GM18519 (cell line): ENCODE measurements at regions not wholly inside any gene's neighbourhood (a gene's known extent, or its start where the extent isn't known, plus 50 kb on each side); places are given as distances from the start of the nearest gene placed in this dataset.

Experiments used
- ATAC-seq: cut with Tn5 transposase; IDR thresholded peaks from one replicate; pipeline ENCODE4 v1.9.1; 2021; ENCODE audit warnings: mild to moderate bottlenecking, moderate library complexity; ENCODE audit not compliant: unreplicated experiment, low FRiP score

GRCh38 chr10:128310971-128311658 lies 184.9 kb upstream of the MKI67 start:
- no peak for ATAC-seq

DNA sequence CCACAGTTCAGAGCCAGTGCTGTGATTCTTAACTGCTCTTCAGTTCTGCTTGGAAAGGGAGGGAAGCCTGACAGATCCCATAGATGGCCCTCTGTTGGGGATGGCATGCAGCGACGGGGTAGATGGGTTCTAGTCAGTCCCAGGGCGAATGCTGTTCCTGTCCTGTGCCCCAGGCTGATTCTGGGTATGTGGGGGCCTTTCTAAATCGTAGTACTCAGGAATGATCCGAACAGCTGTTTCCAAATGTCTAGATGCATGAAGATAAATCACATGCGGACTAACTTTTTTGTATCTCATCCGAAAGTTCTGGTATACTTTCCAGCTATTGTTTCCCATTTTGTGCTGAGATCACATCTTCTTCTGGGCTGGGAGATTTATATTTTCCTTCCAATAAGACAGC lies 186.0 kb upstream of the MKI67 start:
- no peak for ATAC-seq

DNA sequence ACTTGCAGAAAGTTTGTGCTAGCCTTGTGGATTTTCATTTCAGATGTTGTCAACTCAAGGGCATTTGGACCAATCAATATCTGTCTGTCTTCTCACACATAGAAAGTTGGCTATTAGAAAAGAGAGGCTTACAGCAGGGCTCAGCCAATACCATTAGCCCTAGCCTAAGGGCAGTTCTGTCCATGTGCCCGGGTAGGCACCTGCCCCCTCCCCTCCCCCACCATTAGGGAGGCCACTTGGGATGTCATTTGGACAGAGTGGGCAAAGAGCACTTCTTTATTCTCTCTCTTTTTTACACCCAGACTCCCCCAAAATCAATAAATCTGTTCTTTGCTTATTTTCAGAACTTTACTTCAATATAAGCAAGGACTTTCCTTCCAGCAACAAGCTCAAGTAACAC lies 188.5 kb upstream of the MKI67 start:
- ATAC-seq: no peak

DNA sequence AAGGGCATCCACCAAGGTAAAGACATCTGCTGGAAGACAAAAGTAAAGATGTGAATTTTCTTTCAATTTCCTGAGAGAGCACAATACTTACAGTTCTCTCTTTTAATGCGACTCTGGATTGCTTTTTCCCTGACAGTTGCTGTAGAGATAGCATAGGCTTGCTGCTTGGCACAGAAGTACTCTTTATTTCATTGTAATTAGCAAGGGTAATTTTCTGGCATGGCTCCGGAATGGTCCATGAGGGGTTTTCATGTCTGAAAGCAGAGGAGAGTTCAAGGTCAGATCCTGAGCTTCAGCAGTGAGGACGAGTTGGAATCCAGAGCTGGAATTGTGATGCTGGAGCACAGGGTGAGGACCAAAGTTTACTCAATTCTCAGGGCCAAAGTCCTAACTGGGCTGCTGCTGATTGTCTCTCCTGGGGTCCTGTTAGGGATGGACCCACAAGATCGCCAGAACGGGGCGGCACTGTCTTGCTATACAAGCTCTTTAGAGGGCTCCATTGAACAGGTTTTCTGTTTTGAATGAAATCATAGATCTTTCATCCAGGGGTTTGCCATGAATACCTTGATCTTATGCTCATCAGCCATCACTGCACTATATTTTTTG lies 190.0 kb upstream of the MKI67 start:
- no peak for ATAC-seq

DNA sequence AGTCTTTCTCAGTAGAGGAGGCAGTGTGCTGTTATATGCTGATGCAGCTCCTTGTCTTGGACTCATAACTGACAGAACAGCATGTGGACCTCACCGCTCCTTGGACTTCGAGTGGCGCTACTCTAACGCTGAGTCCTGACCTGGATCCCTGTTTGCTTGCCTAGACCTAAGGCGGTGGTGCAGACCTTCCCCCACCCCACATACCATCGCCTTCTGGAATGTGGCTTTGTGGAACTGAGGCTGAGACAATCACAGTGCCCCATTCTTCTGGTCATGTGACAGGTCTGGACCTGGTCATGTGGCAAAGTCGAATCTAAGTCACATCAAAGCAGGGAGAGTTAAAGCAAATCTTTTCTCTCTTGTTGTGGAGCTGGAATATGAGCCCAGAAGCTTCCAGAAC lies 190.7 kb upstream of the MKI67 start:
- no peak for ATAC-seq

- ATAC-seq: no peak
These were observed 192.1 kb upstream of the MKI67 start for GRCh38 chr10:128318366-128318765.

DNA sequence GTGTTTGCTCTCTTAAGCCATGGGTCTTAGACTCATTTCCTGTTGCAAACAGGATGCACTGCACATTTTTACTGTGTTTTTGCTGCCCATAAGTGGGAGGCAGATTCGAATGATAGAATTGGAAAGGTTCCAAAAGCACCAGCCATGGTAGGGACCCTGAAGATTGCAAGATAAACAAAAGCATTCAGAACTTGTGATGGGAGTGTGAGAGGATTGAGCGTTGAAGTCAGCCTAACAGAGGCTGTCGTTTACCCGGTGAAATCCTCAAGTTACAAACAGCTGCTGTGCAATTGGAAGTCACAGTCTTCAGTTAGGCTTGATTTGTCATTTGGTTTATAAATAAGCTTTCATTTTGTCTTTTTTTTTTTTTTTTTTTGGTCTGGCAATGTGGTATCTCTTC lies 192.7 kb upstream of the MKI67 start:
- no peak for ATAC-seq

DNA sequence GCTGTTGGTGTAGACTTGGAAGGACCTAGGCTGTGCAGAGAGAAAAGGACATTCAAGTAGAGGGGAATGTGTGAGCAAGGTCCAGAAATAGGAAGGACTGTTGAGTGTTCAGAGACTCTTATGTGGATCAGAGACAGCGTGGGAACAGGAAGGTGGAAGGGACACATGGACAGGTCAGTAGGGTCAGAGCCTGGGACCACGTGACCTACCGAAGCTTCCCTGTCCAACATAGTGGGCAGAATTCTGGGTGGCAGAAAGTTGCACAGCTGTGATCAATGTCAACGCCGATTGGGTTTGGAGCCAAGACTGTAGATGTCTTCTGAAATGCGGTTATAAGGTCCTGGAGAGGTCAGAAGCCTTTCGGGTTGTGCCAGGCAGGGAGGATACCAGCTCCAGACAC lies 195.9 kb upstream of the MKI67 start:
- no peak for ATAC-seq

DNA sequence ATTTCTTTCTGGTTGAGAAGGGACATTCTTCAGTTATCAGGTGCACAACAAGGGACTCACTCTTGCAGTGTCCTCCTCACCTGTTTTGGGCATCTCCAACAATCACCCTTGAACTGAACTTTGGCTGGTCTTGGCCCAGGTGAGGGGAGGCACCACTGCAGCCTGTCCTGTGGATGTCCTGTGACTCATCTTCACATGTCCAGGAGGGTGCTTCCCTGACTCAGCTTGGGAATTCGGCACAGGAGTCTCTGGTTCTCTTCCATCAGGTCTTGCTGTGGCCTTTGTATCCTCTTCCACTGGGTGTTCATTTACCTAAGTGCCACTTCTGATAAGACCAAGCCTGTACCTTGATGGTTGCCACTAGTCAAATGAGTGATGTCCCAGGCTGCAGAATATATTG lies 196.7 kb upstream of the MKI67 start:
- no peak for ATAC-seq

DNA sequence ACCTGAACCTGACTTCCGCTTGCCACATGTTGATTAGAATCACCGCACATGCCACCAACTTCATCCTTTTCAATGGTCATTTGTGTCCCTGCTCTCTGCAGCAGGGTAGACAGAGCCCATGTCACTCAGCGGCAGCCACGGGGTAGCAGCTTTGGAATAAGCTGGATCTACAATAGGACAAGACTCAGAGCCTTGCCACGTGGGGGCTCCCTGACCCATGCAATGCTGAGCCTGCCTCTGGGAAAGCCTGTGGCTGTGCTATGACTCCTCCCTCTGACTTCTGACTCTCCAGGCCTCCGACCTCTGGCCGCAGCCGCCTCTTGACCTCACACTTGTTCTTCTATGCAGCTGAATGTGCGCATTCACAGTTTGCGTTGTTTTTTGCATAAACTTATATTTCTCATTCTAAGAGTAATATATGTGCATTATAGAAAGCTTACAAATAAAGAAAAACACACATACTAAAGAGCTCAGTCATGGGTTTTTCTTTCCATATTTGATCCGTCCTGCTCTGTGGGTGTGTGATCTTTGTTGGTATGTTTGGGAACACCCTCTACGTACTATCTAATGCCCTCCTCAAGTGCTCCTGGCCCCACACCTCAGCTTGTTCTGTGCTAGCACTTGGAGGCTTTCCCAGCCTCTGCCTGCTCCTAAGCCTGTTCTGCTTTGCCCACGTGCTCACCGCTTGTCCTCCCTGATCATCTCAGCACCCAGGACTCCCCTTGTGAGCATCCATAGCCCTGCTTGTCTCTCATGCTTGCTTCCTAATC lies 198.0 kb upstream of the MKI67 start:
- no peak for ATAC-seq

DNA sequence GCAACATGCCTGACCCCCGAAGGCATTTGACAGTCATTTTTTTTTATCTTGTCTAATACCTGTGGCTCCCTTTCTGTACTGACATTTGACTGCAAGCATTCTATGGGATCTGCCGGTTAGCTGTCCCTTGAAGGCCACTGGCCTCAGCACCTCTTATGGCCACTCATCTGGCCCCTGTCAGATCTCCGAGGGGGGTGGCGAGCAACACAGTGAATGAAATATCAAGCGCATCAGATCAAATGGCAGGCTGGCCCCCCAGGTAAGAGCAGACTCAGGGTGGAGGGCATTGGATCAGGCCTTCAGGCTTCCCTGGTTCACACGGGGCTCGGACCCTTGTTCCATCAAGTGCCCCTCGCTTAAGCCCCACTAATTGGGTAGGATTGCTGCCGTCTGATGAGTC lies 199.6 kb upstream of the MKI67 start:
- ATAC-seq: no peak

- ATAC-seq: no peak
These were observed 200.0 kb upstream of the MKI67 start for GRCh38 chr10:128326251-128326650.

DNA sequence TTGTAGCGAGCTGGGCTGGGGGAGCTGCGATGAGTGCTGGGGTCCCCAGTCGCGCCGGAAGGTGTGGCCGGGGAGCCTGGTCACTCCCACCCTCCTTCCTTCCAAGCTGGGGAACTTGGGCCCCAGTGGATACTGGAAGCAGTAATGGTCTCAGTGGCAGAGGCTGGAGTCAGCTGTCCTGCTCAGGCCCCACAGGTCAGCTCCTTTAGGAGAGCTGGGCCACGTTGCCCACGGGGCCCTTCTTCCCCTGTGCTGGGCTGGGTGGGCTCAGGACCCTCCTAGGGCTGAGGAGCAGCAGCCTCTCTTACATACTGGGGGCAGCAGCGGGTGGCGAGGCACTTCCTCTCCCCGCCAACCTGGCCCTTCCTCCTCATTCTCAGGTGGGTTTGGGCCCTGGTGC lies 200.6 kb upstream of the MKI67 start:
- no peak for ATAC-seq

GRCh38 chr10:128336401-128336800 lies 210.2 kb upstream of the MKI67 start:
- no peak for ATAC-seq

DNA sequence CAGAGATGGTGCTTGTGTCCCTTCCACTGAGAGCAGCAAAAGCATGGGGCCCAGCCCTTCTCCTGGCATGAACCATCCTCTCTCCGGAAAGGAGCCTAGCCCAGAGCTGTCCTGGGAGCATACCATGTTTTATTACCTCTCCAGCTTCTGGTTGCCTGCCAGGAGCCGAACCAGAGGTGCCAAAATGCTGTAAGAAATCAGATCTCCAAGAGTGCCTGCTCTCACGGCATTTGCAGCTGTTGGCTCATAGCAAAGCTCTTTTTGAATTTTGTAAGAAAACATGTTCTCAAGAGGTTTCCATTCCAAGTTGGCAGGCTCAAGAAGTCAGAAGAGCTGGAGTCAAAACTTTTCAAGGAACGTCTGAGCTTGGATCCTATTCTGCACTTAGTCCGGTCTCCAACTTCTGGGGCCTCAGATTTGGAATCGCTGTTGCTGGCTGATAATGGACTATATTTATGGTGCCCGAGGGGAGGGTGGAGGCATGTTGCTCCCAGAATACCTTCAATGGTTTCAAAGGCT lies 211.7 kb upstream of the MKI67 start:
- ATAC-seq: no peak

- ATAC-seq: no peak
These were observed 212.7 kb upstream of the MKI67 start for GRCh38 chr10:128338951-128339350.

DNA sequence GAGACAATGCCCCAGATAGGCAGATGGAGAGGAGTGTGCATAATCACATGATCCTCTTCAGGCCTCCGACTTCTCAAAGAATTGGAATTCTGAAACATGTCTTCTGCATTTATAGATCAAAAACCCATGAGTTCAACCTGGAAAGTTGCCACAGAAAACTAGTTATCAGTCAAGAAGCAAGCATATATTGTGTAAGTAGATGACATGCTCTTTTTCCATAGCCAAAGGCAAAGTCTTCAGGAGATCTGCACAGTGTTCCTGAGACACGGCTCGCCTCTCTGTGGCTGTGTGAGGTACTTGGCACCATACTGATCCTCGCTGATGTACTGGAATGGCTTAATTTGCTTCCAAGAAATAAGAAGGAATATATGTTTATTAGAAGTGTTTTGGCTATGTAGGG lies 213.5 kb upstream of the MKI67 start:
- ATAC-seq: no peak

DNA sequence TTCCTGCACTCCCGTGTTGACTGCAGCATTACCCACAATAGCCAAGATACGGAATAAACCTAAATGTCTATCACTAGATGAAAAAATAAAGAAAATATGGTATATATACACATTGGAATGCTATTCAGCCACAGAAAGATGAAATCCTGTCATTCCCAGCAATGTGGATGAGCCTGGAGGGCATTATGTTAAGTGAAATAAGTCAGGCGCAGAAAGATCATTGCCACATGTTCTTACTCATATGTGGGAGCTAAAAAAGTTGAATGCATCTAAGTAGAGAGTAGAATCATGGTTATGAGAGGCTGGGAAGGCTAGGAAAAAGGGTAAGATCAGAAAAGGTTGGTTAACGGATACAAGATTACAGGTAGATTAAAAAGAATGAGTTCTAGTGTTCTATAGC lies 219.1 kb upstream of the MKI67 start:
- ATAC-seq: no peak

DNA sequence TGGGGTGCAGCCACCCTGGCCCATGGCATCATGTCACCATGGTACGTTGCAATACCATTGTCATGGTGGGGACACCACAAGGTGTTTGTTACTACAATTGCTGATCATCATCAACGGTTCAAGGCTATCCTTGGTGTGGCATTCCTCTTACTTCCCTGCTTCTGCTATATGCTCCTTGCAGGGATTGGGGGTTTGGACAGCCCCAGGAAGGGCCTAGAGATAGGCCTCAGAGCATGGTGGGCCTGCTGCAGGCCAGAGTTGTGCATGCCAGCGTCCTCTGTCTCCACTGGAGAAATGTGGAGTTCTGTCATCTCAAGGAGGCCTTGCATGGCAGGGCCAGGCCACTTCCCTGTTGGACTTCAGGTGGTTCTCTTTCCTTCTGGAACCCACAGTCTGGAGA lies 234.6 kb upstream of the MKI67 start:
- no peak for ATAC-seq

DNA sequence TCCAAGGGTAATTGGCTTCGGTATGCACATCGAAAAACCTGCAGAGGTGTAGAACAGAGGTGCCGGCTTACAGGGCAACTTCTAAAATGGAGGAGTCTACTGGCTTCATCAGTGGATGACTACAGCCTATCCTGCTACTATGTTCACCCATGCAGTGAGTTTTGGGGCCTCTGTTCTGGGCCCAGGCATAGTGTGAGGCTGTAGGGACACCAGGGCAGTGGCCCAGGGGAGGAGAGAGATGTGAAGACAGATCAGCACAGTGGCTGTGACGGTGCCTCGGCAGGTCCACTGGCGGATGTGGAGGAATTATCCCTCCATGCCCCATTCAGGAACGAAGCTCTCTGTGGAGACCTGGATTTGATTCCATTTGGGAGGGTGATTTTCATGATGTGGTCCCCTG lies 235.3 kb upstream of the MKI67 start:
- no peak for ATAC-seq

- no peak for ATAC-seq
These were observed 236.3 kb upstream of the MKI67 start for GRCh38 chr10:128362514-128362913.

GRCh38 chr10:128364631-128365030 lies 238.4 kb upstream of the MKI67 start:
- ATAC-seq: no peak
